Stimulated activated CD4-positive, alpha-beta T cell treated with anti-CD3 and anti-CD28 coated beads, Interleukin-12 subunit alpha, Interleukin-12 subunit beta, amount 100 ng/mL, for 48 hours (primary cell): ENCODE measurements at regions not wholly inside any gene's neighbourhood (a gene's known extent, or its start where the extent isn't known, plus 50 kb on each side); places are given as distances from the start of the nearest gene placed in this dataset.
"Not testable (repeated sequence)": the region's sequence is repeated elsewhere in the genome, so short reads cannot be mapped to it uniquely, and the experiment has no call there.

Experiments used
- DNase-seq, 3 donors: peaks; one replicate each; pipeline ENCODE4 v3.0.0-alpha.2; 2020; ENCODE audit warnings: low read depth in 2 of 3, low spot score in 1 of 3

DNA sequence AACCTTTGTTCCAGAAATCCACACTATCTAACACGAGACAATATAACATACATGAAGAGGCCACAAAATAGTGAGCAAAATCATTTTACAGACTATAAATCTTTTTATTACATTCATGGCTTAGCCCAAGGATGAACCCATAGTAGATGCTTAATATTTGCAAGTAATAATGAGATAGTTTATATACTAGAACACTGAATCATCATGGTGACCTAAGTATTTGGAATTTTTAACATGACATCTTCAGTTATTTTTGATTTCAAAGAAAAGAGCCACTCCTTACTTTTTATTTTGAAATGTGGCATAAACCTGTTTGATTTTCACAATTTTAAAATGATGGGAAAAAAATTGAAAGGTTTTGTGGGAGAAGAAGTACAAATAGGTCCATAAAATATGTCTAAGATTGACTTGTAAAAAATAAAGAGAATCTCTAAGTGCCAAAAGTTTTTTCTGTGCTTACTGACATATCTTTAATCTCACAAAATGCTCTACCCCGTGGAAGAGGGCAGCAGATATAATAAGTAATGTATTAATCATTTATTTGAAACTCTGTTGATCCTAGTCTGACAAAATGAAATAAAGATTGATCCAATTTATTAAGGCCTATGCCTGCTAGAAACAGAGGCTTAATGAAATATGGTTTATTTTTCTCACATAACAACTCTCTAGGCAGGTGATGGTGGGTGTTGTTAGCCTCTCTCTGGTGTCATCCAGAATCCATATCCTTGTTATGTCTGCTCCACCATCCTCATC is 224.5 kb upstream of the CENPE start:
- no peak for DNase-seq

DNA sequence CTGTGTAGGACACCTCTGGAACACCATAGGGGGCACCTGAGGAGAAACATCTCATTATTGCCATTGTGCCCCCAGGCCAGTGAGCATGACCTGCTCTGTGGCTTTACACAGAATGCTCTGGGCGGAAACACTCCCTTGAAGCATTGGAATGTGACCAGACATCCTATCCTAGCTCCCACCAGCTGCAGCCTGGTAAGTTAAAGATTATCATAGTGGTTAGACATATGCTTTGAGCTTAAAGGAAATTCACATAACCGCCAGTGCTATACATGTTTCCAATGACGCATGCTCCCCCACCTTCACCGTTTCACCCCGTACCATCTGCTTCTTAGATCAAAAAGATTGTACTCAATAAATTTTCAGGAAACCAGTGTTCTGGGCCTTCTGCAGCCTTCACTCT is 217.7 kb upstream of the CENPE start:
- no peak for DNase-seq

DNA sequence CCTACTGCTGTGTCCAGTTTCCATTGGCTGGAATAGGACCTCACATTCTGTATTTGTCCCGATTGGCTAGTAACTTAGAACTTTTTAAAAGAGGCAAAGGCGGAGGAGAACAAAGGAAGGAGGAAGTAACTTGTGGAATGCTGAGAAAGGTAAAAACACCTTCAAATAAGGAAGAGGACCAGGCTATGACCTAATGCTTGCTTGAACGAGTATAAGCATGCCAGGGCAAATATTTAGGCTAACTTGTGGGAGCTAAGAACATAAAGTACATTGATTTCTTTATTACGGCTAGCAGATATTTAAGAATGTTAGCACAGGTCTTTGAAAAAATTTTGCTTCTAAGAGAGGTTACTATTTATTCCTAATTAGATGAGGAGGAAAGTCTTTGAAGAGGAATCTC is 214.5 kb upstream of the CENPE start:
- DNase-seq, result not testable (repeated sequence)

DNA sequence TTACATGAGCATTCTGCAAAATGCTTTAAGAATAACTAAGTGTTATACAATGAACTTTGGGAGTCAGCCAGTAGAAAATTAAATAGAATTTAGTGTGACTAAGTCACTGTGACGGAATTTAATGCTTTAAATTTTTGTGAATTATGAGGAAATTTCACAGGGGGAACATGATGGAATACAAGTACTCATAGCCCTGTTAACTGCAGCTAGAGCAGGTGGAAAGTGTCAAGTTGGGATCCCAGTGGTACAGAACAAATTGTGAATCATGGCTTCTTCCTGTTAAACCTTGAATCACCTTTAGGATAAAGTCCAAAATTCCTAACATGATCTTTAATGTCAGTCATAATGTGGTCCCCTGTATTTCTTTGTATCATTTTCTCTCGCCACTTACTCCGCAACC is 212.2 kb upstream of the CENPE start:
- DNase-seq, result no peak

DNA sequence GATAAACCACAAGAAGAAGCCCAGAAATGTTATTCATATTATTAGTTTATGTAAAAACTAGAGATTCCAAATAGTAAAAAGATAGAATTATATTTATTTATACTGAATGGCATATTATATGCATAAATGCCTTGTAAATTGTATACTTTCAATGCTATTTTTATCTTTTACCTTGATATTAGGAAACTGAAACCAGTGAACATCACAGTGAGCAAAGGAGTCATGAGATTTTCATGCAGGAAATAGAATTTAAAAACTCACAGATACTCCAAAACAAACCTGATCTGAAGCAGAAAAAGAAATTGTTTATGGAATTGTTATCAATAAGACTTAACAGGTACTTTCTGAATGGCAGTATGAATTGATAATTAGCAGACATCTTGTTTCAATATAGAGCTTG is 207.3 kb upstream of the CENPE start:
- DNase-seq, result no peak

DNA sequence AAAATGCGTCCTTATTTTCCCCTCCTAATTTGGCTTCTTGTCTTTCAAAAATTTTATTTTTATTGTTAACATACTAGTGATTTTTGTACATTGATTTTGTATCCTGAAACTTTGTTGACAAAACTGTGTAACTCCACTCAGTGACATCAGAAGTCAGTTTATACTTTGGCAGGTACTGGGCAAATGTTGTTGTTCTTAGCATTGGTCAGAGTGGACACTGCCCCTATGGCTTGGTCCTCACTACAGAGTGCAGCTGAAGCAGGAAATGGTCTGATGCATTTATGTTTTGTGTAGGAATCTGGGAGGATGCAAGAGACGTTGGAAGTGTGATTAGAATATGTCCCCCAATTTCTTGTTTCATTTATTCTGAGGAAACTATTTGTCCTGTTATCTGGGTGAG is 205.5 kb upstream of the CENPE start:
- DNase-seq, result no peak

DNA sequence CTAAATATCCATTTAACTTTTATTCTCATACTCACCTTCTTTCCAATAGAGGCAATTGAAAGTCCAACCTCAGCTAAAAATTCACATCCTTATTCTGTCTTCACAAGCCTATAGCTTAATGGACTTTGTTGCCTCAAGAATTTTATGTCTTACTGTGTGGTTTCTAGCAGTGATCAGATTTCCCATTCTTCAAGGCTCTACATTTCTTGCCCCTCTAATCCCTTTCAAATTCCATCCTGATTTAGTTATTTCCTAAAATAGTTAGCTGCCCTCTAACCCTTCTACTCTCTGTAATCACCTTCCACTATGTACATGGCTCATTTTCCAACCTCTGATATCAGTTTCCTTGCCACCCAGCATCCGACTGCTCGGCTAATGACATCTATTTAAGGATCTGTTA is 204.1 kb upstream of the CENPE start:
- DNase-seq, result no peak

DNA sequence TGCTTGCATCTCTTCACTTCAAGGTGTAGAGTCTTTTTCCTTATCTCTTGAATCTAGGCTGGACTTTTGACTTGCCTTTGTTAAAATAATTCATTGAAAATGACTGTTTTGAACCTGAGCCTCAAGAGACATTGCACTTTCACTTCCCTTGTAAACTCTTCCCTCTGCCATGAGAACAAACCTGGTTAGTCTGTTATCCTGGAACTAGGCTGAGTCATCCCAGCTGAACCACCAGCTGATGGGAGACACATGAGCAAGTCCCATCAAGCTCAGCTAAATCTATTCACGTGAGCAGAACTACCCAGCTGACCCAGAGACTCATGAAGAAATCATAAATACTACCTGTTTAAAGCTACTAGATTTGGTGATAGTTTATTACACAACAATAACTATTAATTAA is 202.3 kb upstream of the CENPE start:
- DNase-seq, result no peak

DNA sequence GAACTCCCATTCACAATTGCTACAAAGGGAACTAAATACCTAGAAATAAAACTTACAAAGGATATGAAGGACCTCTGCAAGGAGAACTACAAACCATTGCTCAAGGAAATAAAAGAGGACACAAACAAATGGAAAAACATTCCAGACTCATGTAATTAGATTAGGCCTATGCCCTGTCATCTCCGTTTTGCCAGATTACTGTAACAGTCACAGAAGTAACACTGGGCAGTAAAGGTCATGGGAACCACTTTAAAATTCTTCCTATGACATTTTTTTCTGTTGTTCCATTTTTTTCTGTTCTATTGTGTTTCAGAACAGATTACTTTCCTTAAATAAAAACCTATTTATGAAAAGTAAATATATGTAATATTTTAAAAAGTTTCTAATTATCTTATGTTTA is 199.4 kb upstream of the CENPE start:
- no peak for DNase-seq

DNA sequence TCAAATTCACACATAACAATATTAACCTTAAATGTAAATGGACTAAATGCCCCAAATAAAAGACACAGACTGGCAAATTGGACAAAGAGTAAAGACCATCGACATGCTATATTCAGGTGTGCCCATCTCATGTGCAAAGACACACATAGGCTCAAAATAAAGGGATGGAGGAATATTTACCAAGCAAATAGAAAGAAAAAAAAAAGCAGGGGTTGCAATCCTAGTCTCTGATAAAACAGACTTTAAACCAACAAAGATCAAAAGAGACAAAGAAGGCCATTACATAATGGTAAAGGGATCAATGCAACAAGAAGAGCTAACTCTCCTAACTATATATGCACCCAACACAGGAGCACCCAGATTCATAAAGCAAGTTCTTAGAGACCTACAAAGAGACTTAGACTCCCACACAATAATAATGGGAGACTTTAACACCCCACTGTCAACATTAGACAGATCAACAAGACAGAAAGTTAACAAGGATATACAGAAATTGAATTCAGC is 189.4 kb upstream of the CENPE start:
- not testable (repeated sequence) for DNase-seq

DNA sequence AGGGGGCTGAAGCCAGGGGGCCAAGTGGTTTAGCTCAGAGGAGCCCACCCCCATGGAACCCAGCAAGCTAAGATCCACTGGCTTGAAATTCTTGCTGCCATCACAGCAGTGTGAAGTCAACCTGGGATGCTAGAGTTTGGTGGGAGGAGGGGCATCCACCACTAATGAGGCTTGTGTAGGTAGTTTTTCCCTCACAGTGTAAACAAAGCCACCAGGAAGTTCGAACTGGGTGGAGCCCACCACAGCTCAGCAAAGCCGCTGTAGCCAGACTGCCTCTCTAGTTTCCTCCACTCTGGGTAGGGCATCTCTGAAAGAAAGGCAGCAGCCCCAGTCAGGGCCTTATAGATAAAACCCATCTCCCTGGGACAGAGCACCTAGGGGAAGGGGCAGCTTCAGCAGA is 187.4 kb upstream of the CENPE start:
- not testable (repeated sequence) for DNase-seq

DNA sequence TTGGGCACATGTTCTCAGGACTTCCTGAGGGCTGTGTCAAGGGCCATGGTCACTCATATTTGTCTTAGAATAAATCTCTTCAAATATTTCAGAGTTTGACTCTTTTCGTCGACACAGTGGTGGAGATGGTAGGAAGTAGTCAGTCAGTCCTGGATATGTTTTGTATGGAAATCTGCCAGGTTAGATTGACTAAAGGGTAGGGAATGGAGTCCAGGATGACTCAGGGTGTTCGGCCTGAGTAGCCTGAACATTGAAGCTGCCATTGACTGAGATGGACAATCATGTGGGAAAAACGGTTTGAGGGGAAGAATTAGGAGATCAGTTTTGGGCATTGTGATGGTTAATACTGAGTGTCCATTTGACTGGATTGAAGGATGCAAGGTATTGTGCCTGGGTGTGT is 177.1 kb upstream of the CENPE start:
- no peak for DNase-seq

DNA sequence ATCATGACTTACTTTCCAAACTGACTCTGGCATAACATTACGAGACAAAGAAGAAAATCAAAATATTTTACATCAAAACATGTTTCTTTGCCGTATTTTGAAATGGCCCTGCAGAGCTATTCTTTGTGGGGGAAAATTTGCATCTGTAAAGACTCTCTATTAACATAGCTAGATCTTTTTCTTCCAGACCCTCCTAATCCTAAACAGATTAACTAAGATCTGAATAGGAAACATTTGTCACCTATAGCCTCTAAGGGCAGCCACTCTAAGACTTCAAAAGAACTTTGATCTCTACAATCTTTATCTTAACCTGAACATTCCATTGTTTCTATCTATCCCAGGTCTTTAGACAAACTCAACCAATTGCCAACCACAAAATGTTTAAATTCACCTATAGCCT is 176.6 kb upstream of the CENPE start:
- no peak for DNase-seq

DNA sequence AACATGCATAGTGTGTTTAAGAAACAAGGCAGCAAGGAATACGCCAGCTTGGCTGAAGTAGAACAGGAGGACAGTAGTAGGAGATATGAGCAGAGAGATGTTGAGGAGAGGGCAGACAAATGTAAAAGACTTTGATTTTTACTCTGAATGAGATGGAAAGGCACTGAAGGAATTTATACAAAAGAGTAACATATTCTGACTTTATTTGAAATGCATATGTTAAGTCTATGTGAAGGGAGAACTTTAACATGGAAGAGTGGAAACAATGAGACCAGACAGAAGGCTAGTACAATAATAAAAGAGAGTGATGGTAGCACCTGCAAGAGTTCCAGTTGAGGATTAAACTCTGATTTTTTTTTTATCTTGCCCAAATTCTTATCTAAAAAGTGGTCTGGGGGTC is 176.2 kb upstream of the CENPE start:
- no peak for DNase-seq

DNA sequence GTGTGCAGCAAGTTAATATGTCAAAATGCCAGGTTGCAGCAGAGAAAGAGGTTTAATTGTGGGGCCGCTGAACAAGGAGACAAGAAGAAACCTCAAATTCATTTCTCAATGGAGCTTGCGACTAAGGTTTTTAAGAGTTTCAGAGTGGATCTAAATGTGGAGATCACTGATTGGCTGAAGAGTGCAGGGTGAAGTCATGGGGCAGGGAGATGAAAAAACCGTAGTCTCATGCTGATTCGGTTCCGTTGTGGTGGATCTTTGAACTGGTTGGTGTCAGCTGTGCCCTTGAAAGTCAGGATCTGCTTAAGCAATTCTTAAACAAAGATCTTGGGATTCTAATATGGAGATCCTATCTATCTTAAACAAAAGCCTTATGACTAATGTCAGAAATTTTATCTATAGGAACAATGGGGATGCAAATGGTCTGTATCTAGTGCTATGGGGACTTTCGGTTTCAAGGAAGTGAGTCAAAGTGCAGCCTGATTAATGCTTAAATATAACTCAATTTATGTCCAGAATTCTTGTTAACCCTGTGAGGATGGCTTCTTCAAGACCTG is 173.9 kb upstream of the CENPE start:
- DNase-seq, result no peak

DNA sequence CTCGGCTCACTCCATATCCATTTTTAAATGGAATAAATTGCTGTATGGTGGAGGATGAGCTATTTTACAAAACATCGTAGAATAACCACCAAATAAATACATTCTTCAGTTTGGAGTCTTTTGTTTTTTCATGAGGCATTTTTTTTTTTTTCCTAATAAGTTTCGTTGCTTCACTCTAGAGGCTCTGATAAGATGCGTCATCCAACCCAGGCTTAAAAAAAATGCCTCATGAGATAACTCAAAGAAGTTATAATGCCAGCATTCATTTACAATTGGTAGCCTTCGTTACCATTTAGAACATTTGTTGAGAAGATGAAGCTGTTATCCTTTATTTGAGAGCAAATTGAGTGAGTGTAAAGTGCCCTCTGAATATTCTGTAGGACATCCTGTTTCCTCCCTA is 172.2 kb upstream of the CENPE start:
- DNase-seq, result no peak

DNA sequence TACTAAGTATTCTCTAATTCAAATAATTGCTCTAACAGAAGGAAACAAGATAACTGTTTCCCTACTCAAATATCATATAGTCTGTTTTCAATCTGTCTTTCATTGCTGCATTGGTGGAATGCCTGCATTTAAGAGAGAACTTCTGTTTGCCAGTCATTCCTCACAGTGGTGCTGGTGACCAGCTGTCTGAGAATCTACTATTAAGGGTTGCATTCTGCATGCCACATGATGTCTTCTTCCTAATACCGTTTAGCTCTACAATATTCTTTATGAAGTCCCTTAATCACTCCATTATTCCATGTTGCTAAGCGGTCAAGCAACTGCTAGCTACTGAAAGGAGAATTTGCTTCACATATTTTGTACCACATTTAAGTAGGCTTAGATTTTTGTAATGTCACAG is 167.1 kb upstream of the CENPE start:
- no peak for DNase-seq

DNA sequence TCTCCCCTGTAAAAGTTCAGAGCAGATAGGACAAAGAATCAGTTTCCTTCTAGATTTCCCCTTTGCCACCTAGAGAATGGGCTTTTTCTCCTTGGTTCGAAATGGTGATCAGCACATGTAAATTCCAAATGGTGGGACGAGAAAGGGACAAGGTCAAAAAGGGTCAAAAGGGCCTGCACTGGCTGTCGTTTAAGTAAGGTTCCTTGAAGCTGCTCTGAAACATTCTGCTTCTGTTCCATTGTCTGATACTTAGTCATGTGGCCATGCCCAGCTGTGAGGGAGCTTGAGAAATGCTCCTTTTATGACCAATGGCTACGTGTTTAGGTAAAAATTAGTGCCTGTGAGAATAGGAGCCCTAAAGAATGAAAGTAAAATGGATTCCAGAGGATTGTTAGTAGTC is 165.9 kb upstream of the CENPE start:
- no peak for DNase-seq

DNA sequence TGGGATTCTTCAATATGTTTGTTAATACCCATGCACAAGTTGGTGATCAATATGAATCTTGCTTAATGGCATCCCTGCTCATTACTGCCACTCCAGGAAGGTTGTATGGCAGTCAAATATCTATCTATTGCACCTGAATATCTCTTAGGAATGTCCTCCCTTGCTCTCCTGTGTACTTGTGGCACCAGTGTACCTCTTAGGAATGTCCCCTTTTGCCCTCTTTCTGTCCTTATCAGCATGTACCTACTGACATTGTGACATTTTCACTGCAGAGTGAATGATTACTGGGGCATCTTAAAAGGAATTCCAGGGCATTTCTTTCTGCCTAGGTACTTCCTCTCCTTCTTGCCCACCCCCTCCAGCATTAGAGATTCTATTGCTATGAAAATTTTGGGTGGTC is 163.8 kb upstream of the CENPE start:
- no peak for DNase-seq

DNA sequence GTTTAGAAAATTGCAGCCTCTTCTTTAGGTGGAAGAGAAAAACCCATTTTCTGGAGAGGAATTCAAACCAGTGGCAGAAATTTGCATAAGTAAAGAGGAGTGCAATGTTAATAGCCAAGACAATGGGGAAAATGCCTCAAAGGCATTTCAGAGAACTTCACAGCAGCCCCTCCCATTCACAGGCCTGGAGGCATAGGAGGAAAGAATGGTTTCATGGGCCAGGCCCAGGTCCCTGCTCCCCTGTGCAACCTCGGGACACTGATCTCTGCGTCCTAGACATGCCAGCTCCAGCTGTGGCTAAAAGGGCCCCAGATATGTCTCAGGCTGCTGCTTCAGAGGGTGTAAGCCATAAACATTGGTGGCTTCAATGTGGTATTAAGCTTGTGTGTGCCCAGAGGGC is 161.8 kb upstream of the CENPE start:
- no peak for DNase-seq

DNA sequence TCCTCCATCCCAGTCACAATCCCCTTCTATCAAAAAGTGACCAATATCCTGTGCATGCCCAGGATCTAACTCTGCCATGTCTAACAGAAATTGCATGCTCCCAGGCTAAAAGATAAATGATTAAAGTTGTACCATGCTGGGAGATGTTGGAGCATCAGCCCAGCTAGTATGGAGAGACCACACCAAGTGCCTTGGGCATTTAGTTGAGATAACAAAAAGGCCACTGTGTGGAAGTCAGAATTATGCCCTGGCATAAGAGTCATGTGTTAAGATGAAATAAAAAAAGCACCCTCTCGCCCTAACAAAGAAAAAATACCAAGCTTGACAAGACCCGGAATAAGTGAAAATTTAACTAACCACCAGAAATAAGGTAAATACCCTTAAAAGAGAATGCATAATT is 155.9 kb upstream of the CENPE start:
- no peak for DNase-seq

DNA sequence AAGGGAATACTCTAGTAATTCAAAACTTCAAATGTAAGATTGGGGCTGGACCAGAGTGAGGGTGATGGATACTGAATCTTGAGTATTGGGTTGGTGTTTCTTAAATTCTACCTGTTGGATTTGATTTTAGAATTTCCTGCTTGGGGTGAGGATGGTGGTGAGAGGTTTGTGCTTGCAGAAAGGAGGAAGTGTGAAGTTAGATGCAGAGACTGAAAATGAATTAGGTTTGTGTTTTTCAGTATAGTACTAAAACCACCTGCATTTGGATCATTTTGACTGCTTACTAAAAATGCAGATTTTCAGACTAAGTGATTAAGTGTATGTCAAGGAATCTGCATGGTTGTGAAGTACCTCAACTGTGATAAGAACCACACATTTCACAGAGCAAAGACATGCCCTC is 131.5 kb upstream of the CENPE start:
- no peak for DNase-seq

DNA sequence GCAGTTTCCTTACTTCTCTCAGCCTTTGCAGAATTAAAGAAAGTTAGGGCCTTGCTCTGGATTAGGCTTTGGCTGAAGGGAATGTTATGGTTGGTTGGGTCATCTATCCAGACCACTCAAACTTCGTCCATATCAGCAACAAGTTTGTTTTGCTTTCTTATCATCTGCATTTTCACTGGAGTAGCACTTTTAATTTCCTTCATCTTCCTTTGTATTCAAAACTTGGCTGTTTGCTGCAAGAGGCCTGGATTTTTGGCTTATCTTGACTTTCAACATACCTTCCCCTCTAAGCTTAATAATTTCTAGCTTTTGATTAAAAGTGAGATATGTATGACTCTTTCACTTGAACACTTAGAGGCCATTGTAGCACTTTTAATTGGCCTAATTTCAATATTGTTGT is 126.7 kb upstream of the CENPE start:
- no peak for DNase-seq
